Left colon (tissue), 2 donors: ENCODE measurements at regions not wholly inside any gene's neighbourhood (a gene's known extent, or its start where the extent isn't known, plus 50 kb on each side); places are given as distances from the start of the nearest gene placed in this dataset.
A peak's percentile ranks its signal among the peaks of the same experiment; 100 is the strongest.
"Not testable (repeated sequence)": the region's sequence is repeated elsewhere in the genome, so short reads cannot be mapped to it uniquely, and the experiment has no call there.

Experiments
- ATAC-seq: fragments of 200-7000 bp; cut with Tn5 transposase; one replicate; pipeline ENCODE4 v1.9.1; 2020; ENCODE audit warnings: mild to moderate bottlenecking, moderate library complexity
- DNase-seq, 2 donors: peaks; one replicate each; pipeline ENCODE4 v3.0.0-alpha.2; 2020
- intact Hi-C, 2 donors: fragments of 100-400 bp; cut with DNase I in 1 of 2; cut with micrococcal nuclease in 1 of 2; formaldehyde crosslinking; loops; one replicate each; pipeline versions ENCODE4 v1.11.2 to v1.14.0; 2022; cut with DNase I, micrococcal nuclease
- donor health status: DM: no; HTN: no; CAD: no.
- donor health status: DM: yes; HTN: yes; CAD: no.

GRCh38 chr12:5276327-5276880 lies 155.5 kb upstream of the NTF3 start:
- DNase-seq (no peak), ATAC-seq (no peak)
- intact Hi-C loops = no loop called here

DNA sequence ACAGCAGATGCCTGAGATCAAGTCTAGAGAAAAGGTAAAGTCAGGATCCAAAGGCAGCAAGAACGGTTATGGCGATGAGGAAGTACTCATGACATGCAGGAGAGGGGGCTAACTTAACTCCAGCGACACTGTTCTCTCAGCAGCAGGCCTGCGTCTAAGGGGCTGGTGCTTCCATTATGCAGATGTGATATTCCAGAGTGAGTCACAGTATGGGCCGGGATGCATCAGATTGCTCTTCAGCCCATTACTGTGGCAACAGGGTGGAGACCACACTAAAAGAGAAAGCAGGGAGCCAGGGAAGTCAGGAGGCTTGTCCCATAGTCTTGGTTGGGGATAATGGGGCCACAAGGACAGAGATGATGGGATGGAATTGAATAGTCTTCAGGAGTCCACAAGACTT lies 151.8 kb upstream of the NTF3 start:
- DNase-seq = no peak
- ATAC-seq = no peak
- intact Hi-C loops = no loop called here

GRCh38 chr12:5290368-5290767 lies 141.5 kb upstream of the NTF3 start:
- intact Hi-C loops, DNase-seq, ATAC-seq: not testable (repeated sequence)

GRCh38 chr12:5292651-5293050 lies 139.3 kb upstream of the NTF3 start:
- DNase-seq (no peak), ATAC-seq (no peak)
- intact Hi-C loops = no loop called here

- no peak for ATAC-seq
- intact Hi-C loops = no loop called here
- DNase-seq = no peak
Observed at GRCh38 chr12:5293773-5294172, 138.1 kb upstream of the NTF3 start.

DNA sequence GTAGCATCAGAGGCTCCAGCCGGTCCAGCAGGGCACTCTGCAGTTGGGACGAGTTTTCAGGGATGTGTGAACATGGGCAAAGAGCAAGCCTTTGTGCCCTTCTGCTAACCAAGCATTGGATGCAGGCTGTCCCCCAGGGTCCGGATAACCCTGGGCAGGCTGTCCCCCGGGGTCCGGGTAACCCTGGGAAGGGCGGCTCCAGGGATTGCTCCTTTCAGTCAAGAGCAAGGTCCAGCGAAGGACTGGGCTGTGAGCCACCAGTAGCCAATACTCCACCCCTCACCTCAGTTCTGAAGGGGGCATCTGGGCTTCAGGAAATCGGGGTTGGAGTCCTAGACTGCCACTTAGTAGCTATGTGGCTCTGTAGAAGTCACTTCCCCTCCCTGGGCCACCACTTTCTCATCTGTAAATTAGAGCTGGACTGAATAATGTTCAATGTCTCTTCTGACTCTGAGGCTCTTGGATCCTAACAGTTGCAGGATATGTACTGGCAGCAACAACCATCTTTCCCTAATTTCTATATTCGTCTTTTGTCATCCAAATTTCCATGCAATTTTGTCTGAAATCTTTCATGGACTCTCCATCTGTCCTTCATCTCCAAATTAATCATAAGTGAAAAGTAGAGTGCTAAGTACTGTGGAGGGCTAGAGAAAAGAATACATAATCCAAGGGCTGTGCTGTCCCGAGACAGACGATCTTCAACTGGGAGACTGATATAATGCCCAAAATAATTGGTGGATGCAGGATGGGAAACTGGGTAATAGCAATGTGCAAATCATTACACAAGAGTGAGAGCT lies 137.4 kb upstream of the NTF3 start:
- intact Hi-C loops = no loop called here
- DNase-seq (no peak), ATAC-seq (no peak)

GRCh38 chr12:5295151-5295550 lies 136.8 kb upstream of the NTF3 start:
- ATAC-seq (no peak), DNase-seq (no peak)
- intact Hi-C loops = no loop called here

GRCh38 chr12:5295996-5296395 lies 135.9 kb upstream of the NTF3 start:
- intact Hi-C loops = no loop called here
- ATAC-seq = no peak
- DNase-seq = no peak

GRCh38 chr12:5301539-5301938 lies 130.4 kb upstream of the NTF3 start:
- no peak for ATAC-seq
- DNase-seq = no peak
- intact Hi-C loops = no loop called here

GRCh38 chr12:5305425-5305824 lies 126.5 kb upstream of the NTF3 start:
- intact Hi-C loops = no loop called here
- no peak for DNase-seq
- ATAC-seq = no peak

GRCh38 chr12:5305886-5306545 lies 125.9 kb upstream of the NTF3 start:
- ATAC-seq = no peak
- DNase-seq = no peak
- intact Hi-C loops = no loop called here

- ATAC-seq (no peak), DNase-seq (no peak)
- intact Hi-C loops = no loop called here
Observed at GRCh38 chr12:5307065-5307464, 124.8 kb upstream of the NTF3 start.

DNA sequence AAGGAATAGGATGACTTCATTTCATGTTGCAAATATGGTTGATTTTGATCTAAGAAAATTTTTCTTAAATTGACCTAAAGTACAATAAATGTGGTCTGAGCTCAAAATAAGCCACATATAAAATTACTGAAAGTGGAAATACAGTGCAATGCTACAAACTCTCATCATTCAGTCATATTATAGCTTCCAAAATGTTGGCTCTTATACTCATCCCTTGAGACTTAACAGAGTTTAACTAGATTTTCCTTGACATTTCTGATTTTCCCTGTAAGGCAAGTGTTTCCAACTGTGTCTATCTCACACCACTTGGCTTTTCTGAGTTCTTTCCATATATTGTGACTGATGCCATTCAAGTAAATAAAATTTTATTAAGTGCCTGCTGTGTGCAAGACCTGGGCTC lies 123.7 kb upstream of the NTF3 start:
- no peak for DNase-seq
- no peak for ATAC-seq
- intact Hi-C loops = no loop called here

GRCh38 chr12:5308996-5309395 lies 122.9 kb upstream of the NTF3 start:
- DNase-seq (no peak), ATAC-seq (no peak)
- intact Hi-C loops = no loop called here

DNA sequence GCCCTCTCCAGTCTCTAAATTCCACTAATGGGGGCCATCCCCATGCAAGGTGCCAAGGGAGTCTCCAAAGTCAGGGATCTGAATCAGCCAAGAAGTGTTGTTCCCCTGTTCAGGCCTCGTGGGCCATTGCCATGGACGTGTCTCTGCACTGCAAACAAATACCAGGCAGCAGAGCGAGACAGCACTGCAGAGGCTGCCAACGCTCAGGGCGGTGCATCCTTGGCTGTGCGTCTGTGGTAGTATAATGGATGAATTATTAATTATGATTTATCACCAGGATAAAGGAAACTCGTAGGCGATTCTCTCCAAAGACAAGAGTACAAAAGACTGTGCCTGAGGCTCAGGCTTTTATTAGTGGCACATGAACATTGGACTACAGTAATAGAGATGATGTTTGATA lies 122.3 kb upstream of the NTF3 start:
- intact Hi-C loops = no loop called here
- peak in 1 of 2 donors; percentile 5 for DNase-seq
- ATAC-seq = peak; percentile 33

DNA sequence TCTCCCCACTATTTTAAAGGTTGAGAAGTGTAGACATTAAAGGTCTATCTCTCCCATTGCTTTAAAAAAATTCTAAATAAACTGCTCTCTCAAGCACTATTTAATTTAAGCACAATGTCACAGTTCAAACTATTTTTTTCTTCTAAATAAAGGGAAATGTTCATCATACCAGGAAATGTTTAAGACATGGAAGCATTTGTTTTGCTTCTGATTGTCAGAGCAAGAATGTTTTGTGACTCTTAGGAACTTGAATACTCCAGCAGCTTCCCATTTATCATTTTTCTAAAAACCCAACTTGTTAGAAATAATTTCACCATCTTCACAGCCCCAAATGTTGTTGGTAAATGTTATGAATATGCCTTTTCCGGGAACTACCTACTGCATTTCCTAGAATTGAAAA lies 121.8 kb upstream of the NTF3 start:
- DNase-seq (no peak), ATAC-seq (no peak)
- intact Hi-C loops = no loop called here

DNA sequence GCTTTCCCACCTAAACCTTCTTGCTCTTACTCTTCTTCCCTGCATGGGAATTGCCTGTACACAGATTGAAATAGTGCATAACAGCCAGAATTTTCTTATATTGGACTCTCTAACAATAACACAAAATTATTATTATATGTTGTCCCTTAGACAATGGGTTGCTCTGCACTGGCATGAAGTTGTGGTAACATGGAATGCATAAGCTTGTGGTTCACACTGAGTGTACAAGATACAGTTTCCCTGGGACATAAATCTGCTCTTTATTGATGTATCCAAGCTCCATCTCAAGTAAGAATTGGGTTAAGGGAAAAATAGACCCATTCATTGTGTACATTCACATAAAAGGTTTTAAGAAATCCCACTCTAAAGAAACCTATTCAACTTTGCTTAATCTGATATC lies 114.4 kb upstream of the NTF3 start:
- DNase-seq = no peak
- no peak for ATAC-seq
- intact Hi-C loops = no loop called here

- intact Hi-C loops = no loop called here
- DNase-seq (peak; percentile 7 to 29), ATAC-seq (peak; percentile 98)
Observed at GRCh38 chr12:5318874-5319273, 113.0 kb upstream of the NTF3 start.

- no peak for DNase-seq
- ATAC-seq = no peak
- intact Hi-C loops = no loop called here
Observed at GRCh38 chr12:5328669-5329517, 103.0 kb upstream of the NTF3 start.

DNA sequence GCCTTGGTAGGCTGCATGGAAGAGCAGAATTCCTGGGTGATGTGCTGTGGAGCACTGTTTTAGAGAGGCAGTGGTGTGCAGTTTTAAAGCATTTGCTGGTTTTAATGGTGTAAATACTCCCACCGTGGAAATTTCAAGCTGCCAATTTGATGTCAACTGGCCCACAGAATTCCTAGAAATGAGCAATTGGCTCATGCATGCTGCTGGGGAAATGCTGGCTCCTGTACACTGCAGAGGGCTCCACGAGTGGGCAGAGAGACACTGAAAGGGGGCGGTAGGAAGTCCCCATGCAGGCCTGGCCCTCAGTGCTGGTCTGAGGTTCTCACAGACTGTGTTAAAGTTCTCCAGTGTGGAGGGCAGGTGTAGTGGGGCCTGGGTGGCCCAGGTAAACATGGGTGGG lies 99.4 kb upstream of the NTF3 start:
- intact Hi-C loops = no loop called here
- no peak for DNase-seq
- no peak for ATAC-seq
